GM12875 (cell line): ENCODE measurements at regions not wholly inside any gene's neighbourhood (a gene's known extent, or its start where the extent isn't known, plus 50 kb on each side); places are given as distances from the start of the nearest gene placed in this dataset.
A peak's percentile ranks its signal among the peaks of the same experiment; 100 is the strongest.

Source experiments
- H3K4me3 ChIP-seq: one replicate; pipeline ENCODE4 v1.5.1; 2011; ENCODE audit warnings: low read depth, low read length, control low read depth
- TF ChIP-seq, protein P1 (sequence below): IDR thresholded peaks from 2 replicates; pipeline ENCODE4 v1.5.1; 2011; ENCODE audit warnings: low read depth, mild to moderate bottlenecking, control low read depth, inconsistent platforms, low read length, moderate library complexity, borderline replicate concordance; ENCODE audit not compliant: insufficient read depth

DNA sequence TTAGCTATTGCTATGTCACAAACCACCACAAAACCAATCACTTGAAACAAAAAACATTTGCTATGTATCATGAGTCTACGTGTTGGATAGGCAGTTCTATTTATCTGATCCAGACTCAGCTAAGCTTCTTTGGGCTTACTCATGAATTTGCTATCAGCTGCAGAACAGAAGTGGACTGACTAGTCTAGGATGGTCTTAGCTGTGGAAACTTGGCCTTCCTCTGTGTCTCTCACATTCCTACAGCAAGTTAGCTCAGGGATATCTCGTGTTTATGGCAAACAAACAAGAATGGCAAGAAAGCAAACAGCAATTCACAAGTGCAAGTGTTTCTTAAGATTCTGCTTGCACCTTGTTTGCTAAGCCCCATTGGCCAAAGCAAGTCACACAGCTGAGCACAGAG lies 288.0 kb upstream of the TNP1 start:
- no peak overlapping the region for H3K4me3 ChIP-seq
- TF ChIP-seq, protein P1, sequence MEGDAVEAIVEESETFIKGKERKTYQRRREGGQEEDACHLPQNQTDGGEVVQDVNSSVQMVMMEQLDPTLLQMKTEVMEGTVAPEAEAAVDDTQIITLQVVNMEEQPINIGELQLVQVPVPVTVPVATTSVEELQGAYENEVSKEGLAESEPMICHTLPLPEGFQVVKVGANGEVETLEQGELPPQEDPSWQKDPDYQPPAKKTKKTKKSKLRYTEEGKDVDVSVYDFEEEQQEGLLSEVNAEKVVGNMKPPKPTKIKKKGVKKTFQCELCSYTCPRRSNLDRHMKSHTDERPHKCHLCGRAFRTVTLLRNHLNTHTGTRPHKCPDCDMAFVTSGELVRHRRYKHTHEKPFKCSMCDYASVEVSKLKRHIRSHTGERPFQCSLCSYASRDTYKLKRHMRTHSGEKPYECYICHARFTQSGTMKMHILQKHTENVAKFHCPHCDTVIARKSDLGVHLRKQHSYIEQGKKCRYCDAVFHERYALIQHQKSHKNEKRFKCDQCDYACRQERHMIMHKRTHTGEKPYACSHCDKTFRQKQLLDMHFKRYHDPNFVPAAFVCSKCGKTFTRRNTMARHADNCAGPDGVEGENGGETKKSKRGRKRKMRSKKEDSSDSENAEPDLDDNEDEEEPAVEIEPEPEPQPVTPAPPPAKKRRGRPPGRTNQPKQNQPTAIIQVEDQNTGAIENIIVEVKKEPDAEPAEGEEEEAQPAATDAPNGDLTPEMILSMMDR, result no peak

DNA sequence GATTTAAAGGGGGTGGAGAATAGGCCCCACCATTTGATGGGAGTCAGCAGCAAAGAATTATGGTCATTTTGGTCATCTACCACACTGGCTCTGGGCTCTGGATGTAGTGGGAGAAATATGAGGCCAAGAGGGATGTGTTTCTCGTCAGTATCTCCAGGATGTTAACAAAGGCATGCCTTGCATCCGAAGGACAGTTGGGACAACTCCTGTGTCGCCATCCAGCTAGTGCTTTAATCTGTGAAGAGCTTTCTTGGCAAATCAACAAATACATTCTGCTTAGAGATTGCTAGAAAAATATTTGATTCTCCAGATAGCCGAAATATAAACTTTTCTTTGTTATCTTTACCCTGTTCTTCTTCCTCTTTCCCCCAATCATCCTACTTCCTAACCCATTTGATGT lies 287.1 kb upstream of the TNP1 start:
- H3K4me3 ChIP-seq, result no peak overlapping the region
- TF ChIP-seq, protein P1, result no peak

DNA sequence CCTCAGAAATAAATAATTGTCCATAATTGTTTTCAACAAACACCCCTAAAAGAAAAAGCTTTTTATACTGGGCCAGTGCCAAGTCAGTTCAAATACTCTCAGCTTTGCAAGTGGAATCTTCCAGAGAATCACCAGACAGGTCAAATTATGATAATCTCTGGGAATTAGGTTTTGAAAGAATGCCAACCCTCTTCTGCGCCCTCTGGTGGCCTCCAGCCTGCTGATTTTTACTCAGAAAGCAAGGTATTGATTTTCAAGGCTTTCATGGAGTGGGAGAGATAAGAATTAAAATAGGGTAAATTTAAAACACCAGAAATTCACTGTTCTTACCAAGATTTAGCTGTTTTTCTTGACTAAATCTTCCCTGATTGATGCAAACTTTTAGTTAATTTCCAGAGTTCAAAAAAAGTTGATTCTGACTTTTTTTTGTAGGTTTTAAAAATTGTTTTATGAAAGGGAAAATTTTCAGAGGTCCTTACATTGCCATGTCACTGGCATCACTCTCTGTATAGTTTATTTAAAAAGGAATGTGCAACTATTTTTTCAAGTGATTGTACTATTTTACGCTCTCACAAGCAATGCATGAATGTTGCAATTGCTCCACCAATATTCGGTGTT lies 282.9 kb upstream of the TNP1 start:
- no peak overlapping the region for H3K4me3 ChIP-seq
- TF ChIP-seq, protein P1, result peak; percentile 50; the same call in 1 of the 2 replicates

DNA sequence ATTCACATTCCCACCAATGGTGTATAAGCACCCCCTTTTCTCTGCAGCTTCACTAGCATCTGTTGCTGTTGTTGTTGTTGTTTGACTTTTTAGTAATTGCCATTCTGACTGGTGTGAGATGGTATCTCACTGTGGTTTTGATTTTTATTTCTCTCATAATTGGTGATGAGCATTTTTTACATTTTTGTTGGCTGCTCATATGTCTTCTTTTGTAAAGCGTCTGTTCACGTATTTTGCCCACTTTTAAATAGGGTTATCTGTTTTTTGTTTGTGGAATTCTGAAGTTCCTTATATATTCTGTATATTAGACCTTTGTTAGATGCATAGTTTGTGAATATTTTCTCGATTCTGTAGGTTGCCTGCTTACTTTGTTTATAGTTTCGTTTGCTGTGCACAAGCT lies 278.4 kb upstream of the TNP1 start:
- H3K4me3 ChIP-seq, result no peak overlapping the region
- TF ChIP-seq, protein P1, result no peak

DNA sequence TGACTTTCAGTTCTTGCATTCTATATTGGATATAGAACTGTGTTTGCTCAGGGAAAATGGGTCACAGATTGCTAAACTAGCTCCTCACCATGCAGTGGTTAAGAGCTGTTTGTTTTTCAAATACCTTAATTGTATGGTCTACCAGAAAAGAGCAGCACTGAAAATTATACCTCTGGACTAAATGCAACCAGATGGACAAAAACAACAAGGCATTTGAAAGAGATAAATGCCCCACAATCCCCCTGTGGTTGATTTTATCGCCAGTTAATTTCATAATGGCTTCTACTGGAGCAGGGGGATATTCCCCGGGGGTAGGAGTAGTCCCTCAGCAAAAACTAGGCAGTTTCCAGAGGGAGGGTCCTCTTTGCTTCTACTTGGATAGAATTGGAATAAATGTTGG lies 267.9 kb upstream of the TNP1 start:
- no peak overlapping the region for H3K4me3 ChIP-seq
- TF ChIP-seq, protein P1, result no peak

DNA sequence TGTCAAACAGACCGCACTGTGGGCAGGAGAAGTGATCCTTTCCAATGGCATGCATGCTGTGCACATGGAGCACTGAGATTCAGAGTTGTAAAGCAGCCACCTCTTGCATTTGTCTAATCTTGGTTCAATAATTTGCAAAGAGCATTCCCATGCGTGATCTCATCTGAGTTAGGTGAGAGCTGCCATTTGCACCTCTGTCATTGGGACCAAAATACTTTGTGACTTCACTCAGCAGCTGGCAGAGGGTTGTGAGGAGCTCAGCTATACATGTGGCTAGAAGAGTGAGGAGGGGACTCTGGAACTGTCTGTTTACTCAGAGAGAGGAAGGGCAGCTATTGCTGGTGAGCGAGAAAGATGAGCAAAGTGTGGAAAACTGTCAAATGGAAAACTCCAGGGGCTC lies 265.1 kb upstream of the TNP1 start:
- H3K4me3 ChIP-seq, result no peak overlapping the region
- TF ChIP-seq, protein P1, result no peak

DNA sequence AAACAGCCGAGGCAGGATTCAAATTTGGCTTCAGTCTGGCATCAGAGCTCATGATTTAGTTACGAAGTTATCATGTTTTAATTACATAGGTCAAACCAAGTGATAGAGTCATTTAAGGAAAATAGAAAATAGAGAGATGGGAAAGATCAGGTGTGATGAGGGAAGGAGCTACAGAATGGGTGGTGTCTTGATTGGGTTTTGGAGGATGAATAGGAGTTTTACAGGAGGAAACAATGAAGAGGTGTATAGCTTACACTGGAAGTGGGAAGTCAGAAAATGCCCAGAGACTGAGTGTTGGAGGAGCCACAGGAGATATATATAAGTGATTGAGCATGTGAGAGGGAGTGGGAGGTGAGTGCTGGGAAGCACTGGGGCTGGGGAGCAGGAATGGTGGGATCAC lies 264.2 kb upstream of the TNP1 start:
- H3K4me3 ChIP-seq, result no peak overlapping the region
- TF ChIP-seq, protein P1, result no peak
